BLaER1 (cell line): ENCODE measurements at regions not wholly inside any gene's neighbourhood (a gene's known extent, or its start where the extent isn't known, plus 50 kb on each side); places are given as distances from the start of the nearest gene placed in this dataset.
"Not testable (repeated sequence)": the region's sequence is repeated elsewhere in the genome, so short reads cannot be mapped to it uniquely, and the experiment has no call there.

Experiments used
- H3K27ac ChIP-seq: shearing (Covaris generic); formaldehyde crosslinking; 2 replicates; pipeline ENCODE4 v1.8.1; 2022
- H3K27me3 ChIP-seq: shearing (Covaris generic); formaldehyde crosslinking; 2 replicates; pipeline ENCODE4 v1.8.1; 2022
- H3K36me3 ChIP-seq: shearing (Covaris generic); formaldehyde crosslinking; 2 replicates; pipeline ENCODE4 v1.8.1; 2022
- H3K4me1 ChIP-seq: shearing (Covaris generic); formaldehyde crosslinking; 2 replicates; pipeline ENCODE4 v1.8.1; 2022
- H3K4me2 ChIP-seq: shearing (Covaris generic); formaldehyde crosslinking; 2 replicates; pipeline ENCODE4 v1.8.1; 2022
- H3K4me3 ChIP-seq: shearing (Covaris generic); formaldehyde crosslinking; 2 replicates; pipeline ENCODE4 v1.8.1; 2022
- H3K9ac ChIP-seq: shearing (Covaris generic); formaldehyde crosslinking; 2 replicates; pipeline ENCODE4 v1.8.1; 2022
- H3K9me3 ChIP-seq: shearing (Covaris generic); formaldehyde crosslinking; 2 replicates; pipeline ENCODE4 v1.8.1; 2022
- H4K20me1 ChIP-seq: shearing (Covaris generic); formaldehyde crosslinking; 2 replicates; pipeline ENCODE4 v1.8.1; 2022
- Cebpa-rat ChIP-seq: shearing (Covaris generic); IDR thresholded peaks from 2 replicates; pipeline ENCODE4 v1.8.1; 2022

DNA sequence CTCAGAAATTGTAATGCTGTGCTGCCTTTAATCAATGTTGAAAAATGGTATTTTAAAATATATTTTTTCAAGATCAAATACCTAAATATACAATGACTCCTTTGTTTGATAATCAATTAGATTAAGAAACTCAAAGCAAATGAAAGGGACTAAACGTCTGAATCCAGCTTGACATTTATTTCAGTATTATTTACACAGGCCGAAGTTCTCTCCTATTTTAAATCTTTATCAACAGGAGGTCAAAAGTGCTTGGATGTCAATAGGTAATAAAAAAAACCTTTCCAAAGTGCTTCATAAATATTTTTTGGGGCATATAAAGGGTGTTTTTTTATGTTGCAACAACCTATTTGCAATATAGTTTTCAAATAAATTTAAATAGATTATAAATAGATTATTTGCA lies 1201.7 kb upstream of the SLC39A10 start:
- Histone ChIP-seq H3K27me3 (no peaks in the 10 kb centered on the region), H3K36me3 (no peaks in the 10 kb centered on the region), H3K9me3 (no peaks in the 10 kb centered on the region), H3K4me3 (no peak overlapping the region), H4K20me1 (no peaks in the 10 kb centered on the region), H3K9ac (no peak overlapping the region), H3K27ac (no peak overlapping the region), H3K4me2 (no peak overlapping the region), H3K4me1 (no peaks in the 10 kb centered on the region)
- no peak for TF ChIP-seq Cebpa-rat

DNA sequence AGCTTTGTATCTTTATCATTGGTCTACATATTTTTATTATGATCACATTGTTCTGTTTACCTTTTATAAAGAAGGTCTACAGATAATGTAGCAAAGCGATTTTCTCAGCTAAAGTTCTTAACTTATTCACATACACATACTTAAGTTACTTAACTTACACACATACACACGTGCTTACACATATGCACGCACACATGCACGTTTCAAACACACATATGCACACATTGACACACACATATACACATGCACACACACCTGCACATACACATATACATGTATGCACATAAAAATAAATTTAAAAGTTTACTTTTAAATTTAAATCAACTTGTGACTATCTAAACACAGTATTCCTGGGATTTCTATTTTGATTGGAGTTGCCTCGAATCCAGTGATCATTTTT lies 1204.5 kb upstream of the SLC39A10 start:
- no peaks in the 10 kb centered on the region for H3K9me3 ChIP-seq
- H3K4me3 ChIP-seq = no peak overlapping the region
- H3K27me3 ChIP-seq = no peaks in the 10 kb centered on the region
- no peak overlapping the region for H3K27ac ChIP-seq
- TF ChIP-seq Cebpa-rat = no peak
- H3K9ac ChIP-seq = no peak overlapping the region
- no peaks in the 10 kb centered on the region for H3K36me3 ChIP-seq
- H3K4me1 ChIP-seq = no peaks in the 10 kb centered on the region
- no peak overlapping the region for H3K4me2 ChIP-seq
- no peaks in the 10 kb centered on the region for H4K20me1 ChIP-seq

- H3K4me2 ChIP-seq = no peak overlapping the region
- H3K4me3 ChIP-seq = no peak overlapping the region
- H3K4me1 ChIP-seq = no peaks in the 10 kb centered on the region
- no peak for TF ChIP-seq Cebpa-rat
- no peaks in the 10 kb centered on the region for H3K36me3 ChIP-seq
- H3K27ac ChIP-seq = no peak overlapping the region
- H4K20me1 ChIP-seq = no peaks in the 10 kb centered on the region
- no peaks in the 10 kb centered on the region for H3K27me3 ChIP-seq
- no peaks in the 10 kb centered on the region for H3K9me3 ChIP-seq
- no peak overlapping the region for H3K9ac ChIP-seq
These were observed 1211.8 kb upstream of the SLC39A10 start for GRCh38 chr2:194445226-194445625.

- no peaks in the 10 kb centered on the region for H4K20me1 ChIP-seq
- H3K4me2 ChIP-seq = no peak overlapping the region
- H3K4me3 ChIP-seq = no peak overlapping the region
- TF ChIP-seq Cebpa-rat = no peak
- H3K36me3 ChIP-seq = no peaks in the 10 kb centered on the region
- no peaks in the 10 kb centered on the region for H3K4me1 ChIP-seq
- no peaks in the 10 kb centered on the region for H3K27me3 ChIP-seq
- no peak overlapping the region for H3K9ac ChIP-seq
- H3K9me3 ChIP-seq = no peaks in the 10 kb centered on the region
- H3K27ac ChIP-seq = no peak overlapping the region
These were observed 1213.1 kb upstream of the SLC39A10 start for GRCh38 chr2:194443926-194444325.

- Histone ChIP-seq H3K36me3 (no peaks in the 10 kb centered on the region), H3K27ac (no peak overlapping the region), H3K4me1 (no peaks in the 10 kb centered on the region), H4K20me1 (no peaks in the 10 kb centered on the region), H3K4me2 (no peak overlapping the region), H3K27me3 (no peaks in the 10 kb centered on the region), H3K9ac (no peak overlapping the region), H3K9me3 (no peaks in the 10 kb centered on the region), H3K4me3 (no peak overlapping the region)
- TF ChIP-seq Cebpa-rat = no peak
These were observed 1232.3 kb upstream of the SLC39A10 start for GRCh38 chr2:194424683-194425209.

GRCh38 chr2:194411221-194411620 lies 1245.8 kb upstream of the SLC39A10 start:
- no peaks in the 10 kb centered on the region for H3K27me3 ChIP-seq
- no peak overlapping the region for H3K4me2 ChIP-seq
- H3K27ac ChIP-seq = no peak overlapping the region
- TF ChIP-seq Cebpa-rat = no peak
- H3K4me3 ChIP-seq = no peak overlapping the region
- no peaks in the 10 kb centered on the region for H3K36me3 ChIP-seq
- no peaks in the 10 kb centered on the region for H3K9me3 ChIP-seq
- H3K9ac ChIP-seq = no peak overlapping the region
- H3K4me1 ChIP-seq = peaks cover 10% of the 10 kb centered on the region
- no peaks in the 10 kb centered on the region for H4K20me1 ChIP-seq

- Histone ChIP-seq H3K4me1 (no peaks in the 10 kb centered on the region), H3K4me3 (no peak overlapping the region), H3K9me3 (no peaks in the 10 kb centered on the region), H3K4me2 (no peak overlapping the region), H3K27ac (no peak overlapping the region), H3K9ac (no peak overlapping the region), H3K36me3 (no peaks in the 10 kb centered on the region), H4K20me1 (no peaks in the 10 kb centered on the region), H3K27me3 (no peaks in the 10 kb centered on the region)
- TF ChIP-seq Cebpa-rat = no peak
These were observed 1261.2 kb upstream of the SLC39A10 start for GRCh38 chr2:194395818-194396217.

DNA sequence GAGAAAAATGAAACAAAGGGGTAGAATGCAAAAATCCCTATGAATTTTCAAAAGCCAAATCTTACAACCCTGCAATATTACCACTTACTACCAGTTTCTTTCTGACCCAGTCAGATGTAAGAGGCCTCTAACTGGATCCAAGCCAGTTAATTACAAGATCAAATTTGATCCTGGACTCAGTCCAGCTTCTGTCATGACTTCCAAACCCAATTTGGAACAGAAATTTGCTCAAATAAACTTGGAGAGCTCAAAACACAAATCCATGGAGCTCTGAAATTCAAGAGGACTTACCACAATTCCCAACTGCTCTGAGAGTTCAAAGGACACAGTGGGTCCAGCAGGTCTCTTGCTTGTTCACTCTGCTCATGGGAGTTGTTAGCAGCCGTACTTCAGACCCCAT lies 1271.7 kb upstream of the SLC39A10 start:
- no peaks in the 10 kb centered on the region for H3K27me3 ChIP-seq
- TF ChIP-seq Cebpa-rat = no peak
- H3K9me3 ChIP-seq = peaks cover 33% of the 10 kb centered on the region
- no peak overlapping the region for H3K4me2 ChIP-seq
- H4K20me1 ChIP-seq = no peaks in the 10 kb centered on the region
- H3K4me1 ChIP-seq = no peaks in the 10 kb centered on the region
- no peak overlapping the region for H3K9ac ChIP-seq
- H3K27ac ChIP-seq = no peak overlapping the region
- H3K36me3 ChIP-seq = no peaks in the 10 kb centered on the region
- H3K4me3 ChIP-seq = no peak overlapping the region

- Histone ChIP-seq H4K20me1 (no peaks in the 10 kb centered on the region), H3K4me3 (no peak overlapping the region), H3K36me3 (no peaks in the 10 kb centered on the region), H3K4me2 (no peak overlapping the region), H3K4me1 (no peaks in the 10 kb centered on the region), H3K27me3 (no peaks in the 10 kb centered on the region), H3K27ac (no peak overlapping the region), H3K9ac (no peak overlapping the region), H3K9me3 (peaks cover 33% of the 10 kb centered on the region)
- TF ChIP-seq Cebpa-rat = no peak
These were observed 1273.6 kb upstream of the SLC39A10 start for GRCh38 chr2:194383401-194383800.

- Histone ChIP-seq H3K4me2 (no peak overlapping the region), H3K36me3 (no peaks in the 10 kb centered on the region), H3K27me3 (no peaks in the 10 kb centered on the region), H3K27ac (no peak overlapping the region), H4K20me1 (no peaks in the 10 kb centered on the region), H3K4me1 (no peaks in the 10 kb centered on the region), H3K4me3 (no peak overlapping the region), H3K9ac (no peak overlapping the region), H3K9me3 (peaks cover 33% of the 10 kb centered on the region)
- no peak for TF ChIP-seq Cebpa-rat
These were observed 1274.8 kb upstream of the SLC39A10 start for GRCh38 chr2:194382221-194382620.

DNA sequence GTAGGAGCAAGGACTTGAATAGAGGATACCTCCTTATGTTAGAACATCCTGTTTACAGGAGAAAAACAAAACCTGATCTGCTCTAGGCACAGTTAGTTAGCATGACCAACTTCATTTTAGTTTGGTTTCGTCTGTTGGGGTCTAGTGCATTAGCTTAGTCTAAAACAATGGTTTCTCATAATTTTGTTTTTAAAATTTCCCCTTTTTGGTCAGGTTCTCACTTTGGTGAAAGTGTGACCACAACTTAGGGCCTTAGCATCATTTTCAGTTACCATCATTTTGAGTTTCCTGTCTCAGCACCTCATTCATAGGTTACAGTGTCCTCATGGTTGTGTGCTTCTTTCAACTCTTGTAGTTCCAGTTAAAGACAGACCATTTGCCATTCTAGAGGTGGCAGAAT lies 1277.0 kb upstream of the SLC39A10 start:
- H3K9me3 ChIP-seq = peaks cover 19% of the 10 kb centered on the region
- H3K27ac ChIP-seq = no peak overlapping the region
- H3K9ac ChIP-seq = no peak overlapping the region
- H3K4me3 ChIP-seq = no peak overlapping the region
- TF ChIP-seq Cebpa-rat = no peak
- H3K4me2 ChIP-seq = no peak overlapping the region
- H3K4me1 ChIP-seq = no peaks in the 10 kb centered on the region
- no peaks in the 10 kb centered on the region for H3K36me3 ChIP-seq
- no peaks in the 10 kb centered on the region for H3K27me3 ChIP-seq
- H4K20me1 ChIP-seq = no peaks in the 10 kb centered on the region

- not testable (repeated sequence) for H3K4me1 ChIP-seq, H3K36me3 ChIP-seq, H3K27ac ChIP-seq, H3K27me3 ChIP-seq, H3K4me3 ChIP-seq, H3K9me3 ChIP-seq, H3K9ac ChIP-seq, H3K4me2 ChIP-seq, H4K20me1 ChIP-seq
These were observed 1289.6 kb upstream of the SLC39A10 start for GRCh38 chr2:194367390-194367789.
